ENCODE measurements at regions not wholly inside any gene's neighbourhood (a gene's known extent, or its start where the extent isn't known, plus 50 kb on each side); places are given as distances from the start of the nearest gene placed in this dataset.

DNA sequence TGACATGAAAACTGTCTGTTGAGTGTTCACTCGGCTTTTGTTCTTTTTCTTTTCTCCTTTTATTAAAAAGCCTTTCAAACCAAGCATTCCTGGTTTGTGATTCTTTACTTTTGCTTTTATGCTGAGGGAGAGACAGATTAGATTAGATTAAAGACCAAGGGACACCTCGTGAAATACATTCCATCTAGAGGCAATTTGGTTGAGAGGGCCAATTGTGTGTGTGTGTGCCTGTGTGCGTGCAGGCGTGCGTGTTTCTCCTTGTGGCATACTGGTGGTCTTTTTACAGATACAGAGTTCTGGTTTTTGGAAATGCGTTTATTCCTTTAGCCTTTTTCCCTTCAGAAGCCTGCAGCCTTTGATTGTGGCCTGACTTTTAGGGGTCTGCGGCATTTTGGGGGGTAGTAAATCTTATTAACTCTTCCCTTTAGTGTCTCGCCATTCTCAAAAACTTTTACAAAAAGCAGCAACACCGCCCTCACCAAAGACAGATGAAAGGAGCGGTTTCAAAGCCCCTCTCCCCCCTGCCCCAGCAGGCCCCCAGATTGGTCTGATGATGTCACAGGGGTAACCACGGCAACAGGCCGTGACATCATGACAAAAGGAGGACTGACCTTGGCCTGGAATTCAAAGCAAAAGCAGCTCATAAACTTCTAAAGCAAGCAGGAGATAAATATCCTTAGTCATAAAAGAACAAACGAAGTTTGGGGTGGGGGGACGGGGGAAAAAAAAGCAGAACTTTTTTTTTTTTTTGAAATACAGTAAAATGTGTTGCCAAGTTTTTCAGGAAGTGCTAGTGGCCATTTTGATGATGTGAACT is 84.1 kb upstream of the TBX3 start:
- Histone ChIP-seq H3K9me3 (ENCODE audit: low read length) (no peaks in the 10 kb centered on the region), H3K9me2 (ENCODE audit: insufficient read depth, low read length) (no peaks in the 10 kb centered on the region), H3K27me3 (ENCODE audit: insufficient read depth, low read depth, low read length) (no peaks in the 10 kb centered on the region), H3F3A (ENCODE audit: insufficient read depth, low read length, poor library complexity, severe bottlenecking) (no peaks in the 10 kb centered on the region), H3K4me2 (ENCODE audit: low read length) (no peak overlapping the region), H3K27ac (ENCODE audit: low read length) (no peak overlapping the region), H3K79me2 (replicated peaks; ENCODE audit: insufficient read depth, low read length) (no peaks in the 10 kb centered on the region), H3K4me3 (ENCODE audit: low read length) (no peak overlapping the region), H4K20me1 (ENCODE audit: insufficient read depth) (no peaks in the 10 kb centered on the region), H3K9ac (ENCODE audit: low read length) (no peak overlapping the region), H2AFZ (ENCODE audit: low read depth, low read length) (no peak overlapping the region), H3K36me3 (ENCODE audit: insufficient read depth, low read length) (no peaks in the 10 kb centered on the region)
- TF ChIP-seq SMC3 (conservative IDR thresholded peaks at IDR 0.05; ENCODE audit: poor library complexity) (no peak), MXI1 (conservative IDR thresholded peaks at IDR 0.05; ENCODE audit: poor library complexity, severe bottlenecking) (no peak), EP300 (conservative IDR thresholded peaks at IDR 0.05; ENCODE audit: poor library complexity, severe bottlenecking) (no peak), TAF1 (IDR thresholded peaks at IDR 0.05; ENCODE audit: low read depth) (no peak), EZH2 (IDR thresholded peaks at IDR 0.05; ENCODE audit: borderline replicate concordance, insufficient read depth, low read length, poor library complexity, severe bottlenecking) (no peak), RAD21 (conservative IDR thresholded peaks at IDR 0.05) (no peak), POLR2AphosphoS5 (IDR thresholded peaks at IDR 0.05) (no peak)
- TF ChIP-seq, protein P1, sequence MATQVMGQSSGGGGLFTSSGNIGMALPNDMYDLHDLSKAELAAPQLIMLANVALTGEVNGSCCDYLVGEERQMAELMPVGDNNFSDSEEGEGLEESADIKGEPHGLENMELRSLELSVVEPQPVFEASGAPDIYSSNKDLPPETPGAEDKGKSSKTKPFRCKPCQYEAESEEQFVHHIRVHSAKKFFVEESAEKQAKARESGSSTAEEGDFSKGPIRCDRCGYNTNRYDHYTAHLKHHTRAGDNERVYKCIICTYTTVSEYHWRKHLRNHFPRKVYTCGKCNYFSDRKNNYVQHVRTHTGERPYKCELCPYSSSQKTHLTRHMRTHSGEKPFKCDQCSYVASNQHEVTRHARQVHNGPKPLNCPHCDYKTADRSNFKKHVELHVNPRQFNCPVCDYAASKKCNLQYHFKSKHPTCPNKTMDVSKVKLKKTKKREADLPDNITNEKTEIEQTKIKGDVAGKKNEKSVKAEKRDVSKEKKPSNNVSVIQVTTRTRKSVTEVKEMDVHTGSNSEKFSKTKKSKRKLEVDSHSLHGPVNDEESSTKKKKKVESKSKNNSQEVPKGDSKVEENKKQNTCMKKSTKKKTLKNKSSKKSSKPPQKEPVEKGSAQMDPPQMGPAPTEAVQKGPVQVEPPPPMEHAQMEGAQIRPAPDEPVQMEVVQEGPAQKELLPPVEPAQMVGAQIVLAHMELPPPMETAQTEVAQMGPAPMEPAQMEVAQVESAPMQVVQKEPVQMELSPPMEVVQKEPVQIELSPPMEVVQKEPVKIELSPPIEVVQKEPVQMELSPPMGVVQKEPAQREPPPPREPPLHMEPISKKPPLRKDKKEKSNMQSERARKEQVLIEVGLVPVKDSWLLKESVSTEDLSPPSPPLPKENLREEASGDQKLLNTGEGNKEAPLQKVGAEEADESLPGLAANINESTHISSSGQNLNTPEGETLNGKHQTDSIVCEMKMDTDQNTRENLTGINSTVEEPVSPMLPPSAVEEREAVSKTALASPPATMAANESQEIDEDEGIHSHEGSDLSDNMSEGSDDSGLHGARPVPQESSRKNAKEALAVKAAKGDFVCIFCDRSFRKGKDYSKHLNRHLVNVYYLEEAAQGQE (IDR thresholded peaks at IDR 0.05; ENCODE audit: borderline replicate concordance) = no peak
- TF ChIP-seq, protein P2, sequence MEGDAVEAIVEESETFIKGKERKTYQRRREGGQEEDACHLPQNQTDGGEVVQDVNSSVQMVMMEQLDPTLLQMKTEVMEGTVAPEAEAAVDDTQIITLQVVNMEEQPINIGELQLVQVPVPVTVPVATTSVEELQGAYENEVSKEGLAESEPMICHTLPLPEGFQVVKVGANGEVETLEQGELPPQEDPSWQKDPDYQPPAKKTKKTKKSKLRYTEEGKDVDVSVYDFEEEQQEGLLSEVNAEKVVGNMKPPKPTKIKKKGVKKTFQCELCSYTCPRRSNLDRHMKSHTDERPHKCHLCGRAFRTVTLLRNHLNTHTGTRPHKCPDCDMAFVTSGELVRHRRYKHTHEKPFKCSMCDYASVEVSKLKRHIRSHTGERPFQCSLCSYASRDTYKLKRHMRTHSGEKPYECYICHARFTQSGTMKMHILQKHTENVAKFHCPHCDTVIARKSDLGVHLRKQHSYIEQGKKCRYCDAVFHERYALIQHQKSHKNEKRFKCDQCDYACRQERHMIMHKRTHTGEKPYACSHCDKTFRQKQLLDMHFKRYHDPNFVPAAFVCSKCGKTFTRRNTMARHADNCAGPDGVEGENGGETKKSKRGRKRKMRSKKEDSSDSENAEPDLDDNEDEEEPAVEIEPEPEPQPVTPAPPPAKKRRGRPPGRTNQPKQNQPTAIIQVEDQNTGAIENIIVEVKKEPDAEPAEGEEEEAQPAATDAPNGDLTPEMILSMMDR (IDR thresholded peaks at IDR 0.05; ENCODE audit: poor library complexity, severe bottlenecking) = no peak

DNA sequence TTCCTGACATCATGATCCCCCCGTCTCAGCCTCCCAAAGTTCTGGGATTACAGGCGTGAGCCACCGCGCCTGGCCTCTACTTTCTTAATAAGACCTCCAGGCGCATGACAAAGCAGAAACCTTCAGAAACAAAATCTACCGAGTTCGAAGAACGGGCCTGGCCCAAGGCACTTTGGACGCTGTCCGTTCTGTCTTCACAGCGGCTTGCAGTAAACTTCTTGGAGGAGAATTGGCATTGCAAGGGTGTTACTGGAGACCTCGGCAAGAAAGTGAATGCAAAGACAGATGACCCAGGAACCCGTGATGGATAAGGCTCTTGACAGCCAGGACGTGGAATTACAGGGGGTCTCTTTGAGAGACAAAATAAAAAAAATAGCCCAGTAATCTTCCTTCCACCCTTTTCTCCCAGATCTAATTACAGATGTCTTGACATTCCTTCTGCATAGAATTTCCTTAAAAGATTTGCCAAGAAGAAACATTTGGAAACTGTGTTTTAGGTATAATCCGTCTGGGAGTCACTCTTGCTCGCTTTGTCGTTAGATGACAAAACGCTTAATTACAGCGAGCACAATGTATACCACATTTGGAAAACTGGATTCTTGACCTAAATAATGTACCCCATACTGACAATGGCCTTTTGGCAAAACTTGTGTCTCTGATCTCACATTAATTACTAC is 83.2 kb upstream of the TBX3 start:
- no peak overlapping the region for H3K4me3 ChIP-seq (ENCODE audit: low read length)
- no peak overlapping the region for H2AFZ ChIP-seq (ENCODE audit: low read depth, low read length)
- H3K27ac ChIP-seq (ENCODE audit: low read length) = no peak overlapping the region
- no peaks in the 10 kb centered on the region for H3F3A ChIP-seq (ENCODE audit: insufficient read depth, low read length, poor library complexity, severe bottlenecking)
- H3K9me3 ChIP-seq (ENCODE audit: low read length) = no peaks in the 10 kb centered on the region
- no peaks in the 10 kb centered on the region for H3K9me2 ChIP-seq (ENCODE audit: insufficient read depth, low read length)
- H3K4me2 ChIP-seq (ENCODE audit: low read length) = no peak overlapping the region
- H3K27me3 ChIP-seq (ENCODE audit: insufficient read depth, low read depth, low read length) = no peaks in the 10 kb centered on the region
- no peaks in the 10 kb centered on the region for H3K36me3 ChIP-seq (ENCODE audit: insufficient read depth, low read length)
- no peaks in the 10 kb centered on the region for H3K79me2 ChIP-seq (replicated peaks; ENCODE audit: insufficient read depth, low read length)
- H3K9ac ChIP-seq (ENCODE audit: low read length) = no peak overlapping the region
- H4K20me1 ChIP-seq (ENCODE audit: insufficient read depth) = no peaks in the 10 kb centered on the region
- TF ChIP-seq RAD21 (conservative IDR thresholded peaks at IDR 0.05) (no peak), POLR2AphosphoS5 (IDR thresholded peaks at IDR 0.05) (no peak), SMC3 (conservative IDR thresholded peaks at IDR 0.05; ENCODE audit: poor library complexity) (no peak), TAF1 (IDR thresholded peaks at IDR 0.05; ENCODE audit: low read depth) (no peak), MXI1 (conservative IDR thresholded peaks at IDR 0.05; ENCODE audit: poor library complexity, severe bottlenecking) (no peak), EP300 (conservative IDR thresholded peaks at IDR 0.05; ENCODE audit: poor library complexity, severe bottlenecking) (no peak), EZH2 (IDR thresholded peaks at IDR 0.05; ENCODE audit: borderline replicate concordance, insufficient read depth, low read length, poor library complexity, severe bottlenecking) (no peak)
- TF ChIP-seq, protein P2 (IDR thresholded peaks at IDR 0.05; ENCODE audit: poor library complexity, severe bottlenecking) = no peak
- TF ChIP-seq, protein P1 (IDR thresholded peaks at IDR 0.05; ENCODE audit: borderline replicate concordance) = no peak
